WTC11 (cell line): ENCODE measurements at regions not wholly inside any gene's neighbourhood (a gene's known extent, or its start where the extent isn't known, plus 50 kb on each side); places are given as distances from the start of the nearest gene placed in this dataset.

Source experiments
- ATF6 ChIP-seq: sonication (generic); formaldehyde crosslinking; IDR thresholded peaks from 2 replicates; pipeline ENCODE4 v1.8.1; 2023; ENCODE audit warnings: mild to moderate bottlenecking, missing genetic modification reagents
- CTCF ChIP-seq: fragments of 200-600 bp; IDR thresholded peaks from 2 replicates; pipeline ENCODE4 v1.8.0; 2022; ENCODE audit warnings: antibody characterized with exemption
- E2F1 ChIP-seq: sonication (generic); formaldehyde crosslinking; IDR thresholded peaks from 2 replicates; pipeline ENCODE4 v1.8.0; 2022; ENCODE audit warnings: mild to moderate bottlenecking, missing genetic modification reagents
- EMX1 ChIP-seq: fragments of 250-450 bp; sonication (Bioruptor Pico); IDR thresholded peaks from 2 replicates; pipeline ENCODE4 v1.8.0; 2021; ENCODE audit warnings: mild to moderate bottlenecking
- FOXJ3 ChIP-seq: sonication (generic); formaldehyde crosslinking; IDR thresholded peaks from 2 replicates; pipeline ENCODE4 v1.9.0; 2021; ENCODE audit warnings: missing genetic modification reagents, mild to moderate bottlenecking, borderline replicate concordance
- IRF2 ChIP-seq: sonication (generic); formaldehyde crosslinking; IDR thresholded peaks from 2 replicates; pipeline ENCODE4 v1.8.0; 2022; ENCODE audit warnings: low read depth, missing genetic modification reagents, borderline replicate concordance
- NFE2L1 ChIP-seq: sonication (generic); formaldehyde crosslinking; IDR thresholded peaks from 2 replicates; pipeline ENCODE4 v1.8.1; 2023; ENCODE audit warnings: missing genetic modification reagents
- NR2C2 ChIP-seq: sonication (generic); formaldehyde crosslinking; IDR thresholded peaks from 2 replicates; pipeline ENCODE4 v1.8.0; 2022; ENCODE audit warnings: mild to moderate bottlenecking, missing genetic modification reagents
- USF1 ChIP-seq: sonication (generic); formaldehyde crosslinking; IDR thresholded peaks from 2 replicates; pipeline ENCODE4 v1.8.0; 2022; ENCODE audit warnings: mild to moderate bottlenecking, missing genetic modification reagents
- USF2 ChIP-seq: sonication (generic); formaldehyde crosslinking; IDR thresholded peaks from 2 replicates; pipeline ENCODE4 v1.8.1; 2023; ENCODE audit warnings: mild to moderate bottlenecking, missing genetic modification reagents, moderate library complexity
- ZBTB21 ChIP-seq: sonication (generic); formaldehyde crosslinking; IDR thresholded peaks from 2 replicates; pipeline ENCODE4 v1.8.1; 2023; ENCODE audit warnings: mild to moderate bottlenecking, missing genetic modification reagents, borderline replicate concordance
- ZNF232 ChIP-seq: sonication (generic); formaldehyde crosslinking; IDR thresholded peaks from 2 replicates; pipeline ENCODE4 v1.8.0; 2022; ENCODE audit warnings: mild to moderate bottlenecking, missing genetic modification reagents

DNA sequence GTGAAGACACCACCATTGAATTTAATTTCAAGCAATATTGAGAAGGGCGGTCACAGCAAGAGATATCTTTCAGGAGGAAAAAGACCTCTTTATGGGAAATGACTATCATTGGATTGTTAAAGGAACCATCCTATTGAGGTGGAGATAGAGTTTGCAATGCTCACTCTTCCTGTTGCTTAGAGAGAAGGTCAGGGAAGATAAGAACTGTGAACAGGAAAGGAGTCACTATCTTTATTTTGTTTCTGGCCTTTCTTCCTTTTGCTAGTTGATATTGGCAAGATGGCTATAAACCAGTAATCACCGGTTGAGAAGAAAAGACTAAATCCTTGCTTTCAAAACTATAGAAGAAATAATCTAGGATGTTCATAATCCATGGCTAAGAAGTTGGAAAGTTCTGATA is 112.1 kb upstream of the TMEM108 start:
- TF ChIP-seq CTCF (no peak), ZNF232 (CRISPR knock-in tag) (no peak), ATF6 (CRISPR knock-in tag) (no peak), IRF2 (no peak), USF1 (CRISPR knock-in tag) (no peak), NR2C2 (no peak), FOXJ3 (CRISPR knock-in tag) (no peak), ZBTB21 (no peak), NFE2L1 (CRISPR knock-in tag) (no peak), EMX1 (CRISPR knock-in tag) (no peak), USF2 (CRISPR knock-in tag) (no peak), E2F1 (no peak)
